Esophagus squamous epithelium (tissue), 4 donors: ENCODE measurements at regions not wholly inside any gene's neighbourhood (a gene's known extent, or its start where the extent isn't known, plus 50 kb on each side); places are given as distances from the start of the nearest gene placed in this dataset.

Experiments
- POLR2A ChIP-seq, 4 donors: fragments of 450-650 bp; IDR thresholded peaks; one replicate each; pipeline ENCODE4 v1.6.1; 2017; ENCODE audit warnings: antibody characterized with exemption in 4 of 4, mild to moderate bottlenecking in 4 of 4, moderate library complexity in 3 of 4
- TF ChIP-seq, protein P1 (sequence below), 6 experiments: fragments of 450-650 bp in 4 of 6; fragments of 200-600 bp in 2 of 6; sonication (generic) in 2 of 6; IDR thresholded peaks; one replicate each; pipeline ENCODE4 v1.5.1; 2016 to 2019; ENCODE audit warnings: antibody characterized with exemption in 6 of 6, mild to moderate bottlenecking in 4 of 6, moderate library complexity in 4 of 6

GRCh38 chr16:59124056-59124455 lies 389.9 kb upstream of the GOT2 start:
- TF ChIP-seq, protein P1, sequence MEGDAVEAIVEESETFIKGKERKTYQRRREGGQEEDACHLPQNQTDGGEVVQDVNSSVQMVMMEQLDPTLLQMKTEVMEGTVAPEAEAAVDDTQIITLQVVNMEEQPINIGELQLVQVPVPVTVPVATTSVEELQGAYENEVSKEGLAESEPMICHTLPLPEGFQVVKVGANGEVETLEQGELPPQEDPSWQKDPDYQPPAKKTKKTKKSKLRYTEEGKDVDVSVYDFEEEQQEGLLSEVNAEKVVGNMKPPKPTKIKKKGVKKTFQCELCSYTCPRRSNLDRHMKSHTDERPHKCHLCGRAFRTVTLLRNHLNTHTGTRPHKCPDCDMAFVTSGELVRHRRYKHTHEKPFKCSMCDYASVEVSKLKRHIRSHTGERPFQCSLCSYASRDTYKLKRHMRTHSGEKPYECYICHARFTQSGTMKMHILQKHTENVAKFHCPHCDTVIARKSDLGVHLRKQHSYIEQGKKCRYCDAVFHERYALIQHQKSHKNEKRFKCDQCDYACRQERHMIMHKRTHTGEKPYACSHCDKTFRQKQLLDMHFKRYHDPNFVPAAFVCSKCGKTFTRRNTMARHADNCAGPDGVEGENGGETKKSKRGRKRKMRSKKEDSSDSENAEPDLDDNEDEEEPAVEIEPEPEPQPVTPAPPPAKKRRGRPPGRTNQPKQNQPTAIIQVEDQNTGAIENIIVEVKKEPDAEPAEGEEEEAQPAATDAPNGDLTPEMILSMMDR (IDR thresholded peaks at IDR 0.05), result no peak
- no peak for TF ChIP-seq POLR2A (IDR thresholded peaks at IDR 0.05)
